ENCODE measurements at regions not wholly inside any gene's neighbourhood (a gene's known extent, or its start where the extent isn't known, plus 50 kb on each side); places are given as distances from the start of the nearest gene placed in this dataset.

DNA sequence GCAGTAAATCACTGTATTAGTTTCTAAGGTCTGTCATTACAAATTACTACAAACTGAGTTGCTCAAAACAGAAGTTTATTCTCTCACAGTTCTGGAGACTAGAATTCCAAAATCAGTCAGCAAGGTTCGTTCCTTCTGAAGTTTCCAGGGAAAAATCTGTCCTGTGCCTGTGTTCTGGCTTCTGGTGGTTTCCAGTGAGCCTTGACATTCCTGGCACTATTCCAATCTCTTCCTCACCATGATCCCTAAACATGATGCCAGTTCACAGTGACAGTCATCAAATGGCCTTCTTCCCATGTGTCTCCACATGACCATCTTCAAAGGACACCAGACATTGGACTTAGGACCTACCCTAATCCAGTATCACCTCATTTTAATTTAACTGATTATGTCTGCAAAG lies 351.4 kb downstream of the PLK2 start:
- DNase-seq (no peak), ATAC-seq (ENCODE audit: insufficient read depth, low read depth) (no peak)
- no peak overlapping the region for H3K4me2 ChIP-seq (ENCODE audit: insufficient read depth, low read length)
- H3K27me3 ChIP-seq (ENCODE audit: insufficient read depth, low read length, poor library complexity) = no peaks in the 10 kb centered on the region
- no peaks in the 10 kb centered on the region for H3K79me2 ChIP-seq (ENCODE audit: insufficient read depth, low read length)
- H4K20me1 ChIP-seq (ENCODE audit: insufficient read depth, low read length) = no peaks in the 10 kb centered on the region
- H3K4me3 ChIP-seq (ENCODE audit: low read depth in 1 of 2, low read length in 2 of 2) = no peak overlapping the region
- H3K9me3 ChIP-seq (ENCODE audit: insufficient read depth, low read length, severe bottlenecking) = no peaks in the 10 kb centered on the region
- no peak overlapping the region for H2AFZ ChIP-seq (ENCODE audit: low read depth, low read length)
- no peaks in the 10 kb centered on the region for H3K36me3 ChIP-seq (ENCODE audit: insufficient read depth, low read length)
- no peak overlapping the region for H3K9ac ChIP-seq (ENCODE audit: low read depth, low read length)
- no peaks in the 10 kb centered on the region for H3K4me1 ChIP-seq (ENCODE audit: insufficient read depth, low read length)
- no peak for TF ChIP-seq EZH2 (IDR thresholded peaks at IDR 0.05; ENCODE audit: borderline replicate concordance, low read depth, low read length, severe bottlenecking)
- TF ChIP-seq CTCF (IDR thresholded peaks at IDR 0.05; ENCODE audit: borderline replicate concordance, extremely low read depth, low read length, poor library complexity, severe bottlenecking) = no peak
- no peak overlapping the region for H3K27ac ChIP-seq (ENCODE audit: low read length)

DNA sequence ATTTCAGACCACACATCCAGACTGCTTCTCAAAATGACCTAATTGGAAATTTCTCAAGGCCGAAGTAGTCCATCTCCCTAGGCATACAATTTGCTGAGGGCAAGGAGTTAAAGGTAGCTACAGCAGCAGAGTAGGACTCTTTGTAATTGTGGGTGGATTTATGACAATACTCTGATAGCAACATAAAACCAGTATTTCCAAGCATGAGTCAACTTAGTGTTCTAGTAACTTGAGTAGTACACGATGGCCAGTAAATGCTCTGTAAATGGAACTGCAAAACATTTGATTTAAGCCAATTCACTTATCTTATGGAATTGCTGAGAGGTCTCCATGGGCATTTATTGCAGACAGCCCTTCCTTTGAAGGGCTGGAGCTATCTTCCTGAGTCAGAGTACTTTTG lies 352.2 kb downstream of the PLK2 start:
- no peak overlapping the region for H3K4me3 ChIP-seq (ENCODE audit: low read depth in 1 of 2, low read length in 2 of 2)
- H3K27ac ChIP-seq (ENCODE audit: low read length) = no peak overlapping the region
- no peak overlapping the region for H3K4me2 ChIP-seq (ENCODE audit: insufficient read depth, low read length)
- H3K9ac ChIP-seq (ENCODE audit: low read depth, low read length) = no peak overlapping the region
- TF ChIP-seq EZH2 (IDR thresholded peaks at IDR 0.05; ENCODE audit: borderline replicate concordance, low read depth, low read length, severe bottlenecking) (no peak), CTCF (IDR thresholded peaks at IDR 0.05; ENCODE audit: borderline replicate concordance, extremely low read depth, low read length, poor library complexity, severe bottlenecking) (no peak)
- ATAC-seq (ENCODE audit: insufficient read depth, low read depth) (no peak), DNase-seq (no peak)
- H3K79me2 ChIP-seq (ENCODE audit: insufficient read depth, low read length) = no peaks in the 10 kb centered on the region
- no peaks in the 10 kb centered on the region for H3K4me1 ChIP-seq (ENCODE audit: insufficient read depth, low read length)
- H3K36me3 ChIP-seq (ENCODE audit: insufficient read depth, low read length) = no peaks in the 10 kb centered on the region
- H3K27me3 ChIP-seq (ENCODE audit: insufficient read depth, low read length, poor library complexity) = no peaks in the 10 kb centered on the region
- H3K9me3 ChIP-seq (ENCODE audit: insufficient read depth, low read length, severe bottlenecking) = no peaks in the 10 kb centered on the region
- no peak overlapping the region for H2AFZ ChIP-seq (ENCODE audit: low read depth, low read length)
- no peaks in the 10 kb centered on the region for H4K20me1 ChIP-seq (ENCODE audit: insufficient read depth, low read length)

DNA sequence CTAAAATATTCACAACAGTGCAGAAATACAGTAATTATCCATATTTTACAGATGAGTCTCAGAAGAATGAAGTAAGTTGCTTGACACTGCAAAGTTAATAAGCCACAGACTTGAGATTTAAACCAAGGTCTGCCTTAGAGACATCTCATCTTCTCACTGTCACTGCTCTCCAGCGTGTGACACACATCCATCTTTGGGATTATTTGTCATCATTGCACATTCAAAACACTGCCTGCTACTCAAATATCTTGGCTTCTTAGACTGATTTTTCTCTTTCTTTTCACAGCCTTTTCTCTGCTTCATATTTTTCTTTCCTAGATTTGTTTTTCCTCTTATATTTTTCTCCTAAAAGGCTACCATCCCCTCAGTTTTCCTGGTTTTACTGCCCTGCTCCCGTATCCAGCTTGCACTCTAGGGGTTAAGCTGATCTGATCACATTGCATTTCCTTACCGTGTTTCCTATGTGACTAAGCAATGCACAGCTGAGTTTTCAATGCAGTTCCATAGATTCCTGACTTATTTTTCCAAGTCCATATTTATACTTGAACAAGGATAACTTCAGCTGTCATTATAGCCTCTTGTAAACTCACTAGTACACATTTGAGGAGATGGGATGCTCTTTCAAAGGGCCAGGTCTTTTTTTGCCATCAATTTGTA lies 353.0 kb downstream of the PLK2 start:
- H4K20me1 ChIP-seq (ENCODE audit: insufficient read depth, low read length) = no peaks in the 10 kb centered on the region
- H3K27ac ChIP-seq (ENCODE audit: low read length) = no peak overlapping the region
- no peaks in the 10 kb centered on the region for H3K79me2 ChIP-seq (ENCODE audit: insufficient read depth, low read length)
- no peak for ATAC-seq (ENCODE audit: insufficient read depth, low read depth)
- no peaks in the 10 kb centered on the region for H3K9me3 ChIP-seq (ENCODE audit: insufficient read depth, low read length, severe bottlenecking)
- no peaks in the 10 kb centered on the region for H3K4me1 ChIP-seq (ENCODE audit: insufficient read depth, low read length)
- TF ChIP-seq CTCF (IDR thresholded peaks at IDR 0.05; ENCODE audit: borderline replicate concordance, extremely low read depth, low read length, poor library complexity, severe bottlenecking) = no peak
- no peak for TF ChIP-seq EZH2 (IDR thresholded peaks at IDR 0.05; ENCODE audit: borderline replicate concordance, low read depth, low read length, severe bottlenecking)
- H3K4me3 ChIP-seq (ENCODE audit: low read depth in 1 of 2, low read length in 2 of 2) = no peak overlapping the region
- H3K36me3 ChIP-seq (ENCODE audit: insufficient read depth, low read length) = no peaks in the 10 kb centered on the region
- H3K4me2 ChIP-seq (ENCODE audit: insufficient read depth, low read length) = no peak overlapping the region
- no peak overlapping the region for H2AFZ ChIP-seq (ENCODE audit: low read depth, low read length)
- no peak for DNase-seq
- no peaks in the 10 kb centered on the region for H3K27me3 ChIP-seq (ENCODE audit: insufficient read depth, low read length, poor library complexity)
- H3K9ac ChIP-seq (ENCODE audit: low read depth, low read length) = no peak overlapping the region
